HG03159 (cell line): ENCODE measurements at regions not wholly inside any gene's neighbourhood (a gene's known extent, or its start where the extent isn't known, plus 50 kb on each side); places are given as distances from the start of the nearest gene placed in this dataset.

Experiments used
- ATAC-seq: cut with Tn5 transposase; IDR thresholded peaks from one replicate; pipeline ENCODE4 v1.9.1; 2021; ENCODE audit warnings: mild to moderate bottlenecking, moderate library complexity; ENCODE audit not compliant: unreplicated experiment

DNA sequence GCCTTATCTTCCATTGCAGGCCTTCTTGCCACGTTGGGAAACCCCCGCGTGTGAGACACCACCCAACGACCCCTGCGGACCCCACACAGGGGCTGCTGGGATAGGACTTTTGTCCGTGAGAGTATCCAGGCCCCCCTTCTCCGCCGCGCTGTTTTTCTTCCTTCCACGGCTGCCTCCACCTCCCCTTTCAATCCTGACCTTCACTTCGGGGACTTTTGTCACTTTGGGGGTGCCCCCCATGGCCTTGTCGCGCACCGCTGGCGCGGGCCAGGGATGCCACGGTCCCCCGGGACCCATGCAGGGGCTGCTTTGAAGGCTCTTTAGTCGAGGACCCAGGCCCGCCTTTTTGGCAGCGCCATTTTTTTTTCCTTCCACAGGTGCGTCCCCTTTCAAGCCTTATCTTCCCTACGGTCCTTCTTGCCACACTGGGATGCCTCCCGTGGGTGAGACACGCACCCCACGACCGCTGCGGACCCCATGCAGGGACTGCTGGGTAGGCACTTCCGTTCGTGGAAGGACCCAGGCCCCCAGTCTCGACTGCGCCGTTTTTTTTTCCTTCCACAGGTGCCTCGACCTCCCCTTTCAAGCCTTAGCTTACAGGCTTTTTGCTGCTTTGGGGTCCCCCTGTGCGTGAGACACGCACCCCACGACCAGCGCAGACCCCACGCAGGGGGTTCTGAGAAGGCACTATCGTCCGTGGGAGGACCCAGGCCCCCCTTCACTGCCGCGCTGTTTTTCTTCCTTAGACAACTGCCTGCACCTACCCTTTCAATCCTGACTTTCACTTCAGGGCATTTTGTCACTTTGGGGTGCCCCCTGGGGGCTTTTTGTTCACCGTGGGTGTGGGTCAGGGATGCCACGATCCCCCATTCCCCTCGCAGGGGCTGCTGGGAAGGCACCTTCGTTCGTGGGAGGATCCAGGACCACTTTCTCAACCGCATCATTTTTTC, 267.4 kb downstream of the ALG10 start:
- no peak for ATAC-seq

DNA sequence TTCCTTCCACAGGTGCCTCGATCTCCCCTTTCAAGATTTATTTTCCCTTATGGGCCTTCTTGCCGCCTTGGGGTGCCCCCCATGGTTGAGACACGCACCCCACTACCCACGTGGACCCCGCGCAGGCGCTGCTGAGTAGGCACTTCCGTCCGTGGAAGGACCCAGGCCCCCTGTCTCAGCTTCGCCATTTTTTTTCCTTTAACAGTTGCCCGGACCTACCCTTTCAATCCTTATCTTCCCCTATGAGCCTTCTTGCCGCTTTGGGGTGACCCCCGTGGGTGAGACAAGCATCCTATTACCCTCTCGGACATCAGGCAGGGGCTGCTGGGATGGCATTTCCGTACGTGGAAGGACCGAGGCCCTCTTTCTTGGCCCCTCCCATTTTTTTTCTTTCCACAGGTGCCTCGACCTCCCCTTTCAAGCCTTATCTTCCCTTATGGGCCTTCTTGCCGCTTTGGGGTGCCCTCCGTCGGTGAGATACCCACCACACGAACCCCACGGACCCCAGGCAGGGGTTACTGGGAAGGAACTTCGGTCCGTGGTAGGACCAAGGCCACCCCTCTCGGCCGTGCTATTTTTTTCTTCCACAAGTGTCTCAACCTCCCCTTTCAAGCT, 268.2 kb downstream of the ALG10 start:
- ATAC-seq = no peak

DNA sequence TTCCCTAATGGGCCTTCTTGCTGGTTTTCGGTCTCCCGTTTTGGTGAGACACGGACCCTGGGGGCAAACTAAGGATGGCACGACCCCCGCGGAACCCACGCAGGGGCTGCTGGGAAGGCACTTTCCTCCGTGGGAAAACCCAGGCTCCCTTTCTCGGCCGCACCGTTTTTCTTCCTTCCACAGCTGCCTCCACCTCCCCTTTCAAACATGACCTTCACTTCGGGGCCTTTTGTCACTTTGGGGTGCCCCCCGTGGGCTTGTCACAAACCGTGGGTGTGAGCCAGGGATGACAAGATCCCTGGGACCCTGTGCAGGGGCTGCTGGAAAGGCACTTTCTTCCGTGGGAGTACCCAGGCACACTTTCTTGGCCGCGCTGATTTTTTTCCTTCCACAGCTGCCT, 268.7 kb downstream of the ALG10 start:
- no peak for ATAC-seq

DNA sequence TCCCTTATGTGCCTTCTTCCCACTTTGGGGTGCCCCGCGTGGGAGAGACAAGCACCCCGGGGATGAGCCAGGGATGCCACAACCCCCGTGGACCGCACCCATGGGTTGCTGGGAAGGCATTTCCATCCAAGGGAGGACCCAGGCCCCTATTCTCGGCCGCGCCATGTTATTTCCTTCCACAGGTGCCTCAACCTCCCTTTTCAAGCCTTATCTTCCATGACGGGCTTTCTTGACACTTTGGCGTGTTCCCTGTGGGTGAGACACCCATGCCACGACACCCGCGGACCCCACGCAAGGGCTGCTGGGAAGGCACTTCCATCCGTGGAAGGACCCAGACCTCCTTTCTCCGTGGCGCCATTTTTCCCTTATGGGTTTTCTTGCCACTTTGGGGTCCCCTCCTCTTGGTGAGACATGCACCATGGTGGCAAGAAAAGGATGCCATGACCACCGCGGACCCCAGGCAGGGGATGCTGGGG, 269.2 kb downstream of the ALG10 start:
- ATAC-seq = no peak

DNA sequence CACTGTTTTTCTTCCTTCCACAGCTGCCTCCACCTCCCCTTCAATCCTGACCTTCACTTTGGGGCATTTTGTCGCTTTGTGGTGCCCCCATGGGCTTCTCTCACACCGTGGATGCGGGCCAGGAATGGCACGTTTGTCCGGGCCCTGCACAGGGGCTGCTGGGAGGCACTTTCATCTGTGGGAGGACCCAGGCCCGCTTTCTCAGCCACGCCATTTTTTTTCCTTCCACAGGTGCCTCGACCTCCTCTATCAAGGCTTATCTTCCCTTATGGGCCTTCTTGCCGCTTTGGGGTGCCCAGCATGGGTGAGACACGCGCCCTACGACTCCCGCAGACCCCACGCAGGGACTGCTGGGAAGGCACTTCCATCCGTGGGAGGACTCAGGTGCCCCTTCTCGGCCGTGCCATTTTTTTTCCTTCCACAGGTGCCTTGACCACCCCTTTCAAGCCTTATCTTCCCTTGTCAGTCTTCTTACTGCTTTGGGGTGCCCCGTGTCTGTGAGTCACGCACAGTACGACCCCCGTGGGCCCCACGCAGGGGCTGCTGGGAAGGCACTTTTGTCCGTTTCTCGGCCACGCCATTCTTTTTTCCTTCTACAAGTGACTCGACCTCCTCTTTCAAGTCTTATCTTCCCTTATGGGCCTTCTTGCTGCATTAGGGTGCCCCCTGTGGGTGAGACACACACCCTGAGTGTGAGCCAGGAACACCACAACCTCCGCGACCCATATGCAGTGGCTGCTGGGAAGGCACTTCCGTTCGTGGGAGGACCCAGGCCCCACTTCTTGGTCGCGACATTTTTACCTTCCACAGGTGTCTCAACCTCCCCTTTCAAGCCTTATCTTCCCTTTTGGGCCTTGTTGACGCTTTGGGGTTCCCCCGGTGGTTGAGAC, 270.7 kb downstream of the ALG10 start:
- no peak for ATAC-seq

DNA sequence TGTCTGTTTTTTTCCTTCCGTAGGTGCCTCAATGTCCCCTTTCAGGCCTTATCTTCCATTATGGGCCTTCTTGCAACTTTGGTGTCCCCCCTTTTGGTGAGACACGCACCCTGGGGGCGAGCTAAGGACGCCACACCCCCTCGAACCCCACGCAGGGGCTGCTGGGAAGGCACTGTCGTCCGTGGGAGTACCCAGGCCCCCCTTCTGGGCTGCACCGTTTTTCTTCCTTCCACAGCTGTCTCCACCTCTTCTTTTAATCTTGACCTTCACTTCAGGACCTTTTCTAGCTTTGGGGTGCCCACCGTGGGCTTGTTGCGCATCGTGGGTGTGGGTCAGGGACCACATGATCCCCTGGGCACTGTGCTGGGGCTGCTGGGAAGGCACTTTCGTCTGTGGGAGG, 271.8 kb downstream of the ALG10 start:
- ATAC-seq = no peak

DNA sequence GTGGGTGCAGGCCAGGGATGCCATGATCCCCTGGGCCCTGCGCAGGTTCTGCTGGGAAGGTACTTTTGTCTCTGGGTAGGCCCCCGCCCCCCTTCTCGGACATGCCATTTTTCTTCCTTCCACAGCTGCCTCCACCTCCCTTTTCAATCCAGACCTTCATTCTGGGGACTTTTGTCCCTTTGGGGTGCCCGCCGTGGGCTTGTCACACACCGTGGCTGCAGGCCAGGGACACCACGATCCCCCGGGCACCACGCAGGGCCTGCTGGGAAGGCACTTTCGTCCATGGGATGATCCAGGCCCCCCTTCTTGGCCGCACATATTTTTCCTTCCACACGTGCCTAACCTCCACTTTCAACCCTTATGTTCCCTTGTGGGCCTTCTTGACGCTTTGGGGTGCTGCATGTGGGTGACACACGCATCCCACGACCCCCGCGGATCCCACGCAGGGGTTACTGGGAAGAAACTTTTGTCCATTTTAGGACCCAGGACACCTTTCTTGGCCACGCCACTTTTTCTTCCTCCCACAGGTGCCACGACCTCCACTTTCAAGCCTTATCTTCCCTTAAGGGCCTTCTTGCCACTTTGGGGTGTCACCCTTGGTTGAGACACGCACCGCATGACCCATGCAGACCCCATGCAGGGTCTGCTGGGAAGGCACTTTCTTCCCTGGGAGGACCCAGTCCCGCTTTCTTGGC, 272.5 kb downstream of the ALG10 start:
- no peak for ATAC-seq

DNA sequence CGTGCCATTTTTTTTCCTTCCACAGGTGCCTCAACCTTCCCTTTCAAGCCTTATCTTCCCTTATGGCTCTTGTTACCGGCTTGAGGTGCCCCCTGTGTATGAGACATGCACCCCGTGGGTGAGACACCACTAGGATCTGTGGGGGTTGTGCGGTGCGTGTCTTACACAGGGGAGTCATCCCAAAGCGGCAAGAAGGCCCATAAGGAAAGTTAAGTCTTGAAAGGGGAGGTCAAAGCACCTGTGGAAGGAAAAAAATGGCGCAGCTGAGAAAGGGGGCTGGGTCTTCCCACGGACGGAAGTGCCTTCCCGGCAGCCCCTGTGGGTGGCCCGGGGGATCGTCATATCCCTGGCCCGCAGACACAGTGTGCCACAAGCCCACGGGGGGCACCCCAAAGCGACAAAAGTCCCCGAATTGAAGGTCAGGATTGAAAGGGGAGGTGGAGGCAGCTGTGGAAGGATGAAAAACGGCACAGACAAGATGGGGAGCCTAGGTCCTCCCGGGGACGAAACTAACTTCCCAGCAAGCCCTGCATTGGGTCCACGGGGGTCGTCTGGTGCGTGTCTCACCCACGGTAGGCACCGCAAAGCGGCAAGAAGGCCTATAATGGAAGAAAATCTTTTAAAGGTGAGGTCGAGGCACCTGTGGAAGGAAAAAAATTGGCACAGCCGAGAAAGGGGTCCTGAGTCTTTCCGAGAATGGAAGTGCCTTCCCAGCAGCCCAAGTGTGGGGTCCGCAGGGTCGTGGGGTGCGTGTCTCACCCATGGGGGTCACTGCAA, 273.3 kb downstream of the ALG10 start:
- ATAC-seq = no peak

DNA sequence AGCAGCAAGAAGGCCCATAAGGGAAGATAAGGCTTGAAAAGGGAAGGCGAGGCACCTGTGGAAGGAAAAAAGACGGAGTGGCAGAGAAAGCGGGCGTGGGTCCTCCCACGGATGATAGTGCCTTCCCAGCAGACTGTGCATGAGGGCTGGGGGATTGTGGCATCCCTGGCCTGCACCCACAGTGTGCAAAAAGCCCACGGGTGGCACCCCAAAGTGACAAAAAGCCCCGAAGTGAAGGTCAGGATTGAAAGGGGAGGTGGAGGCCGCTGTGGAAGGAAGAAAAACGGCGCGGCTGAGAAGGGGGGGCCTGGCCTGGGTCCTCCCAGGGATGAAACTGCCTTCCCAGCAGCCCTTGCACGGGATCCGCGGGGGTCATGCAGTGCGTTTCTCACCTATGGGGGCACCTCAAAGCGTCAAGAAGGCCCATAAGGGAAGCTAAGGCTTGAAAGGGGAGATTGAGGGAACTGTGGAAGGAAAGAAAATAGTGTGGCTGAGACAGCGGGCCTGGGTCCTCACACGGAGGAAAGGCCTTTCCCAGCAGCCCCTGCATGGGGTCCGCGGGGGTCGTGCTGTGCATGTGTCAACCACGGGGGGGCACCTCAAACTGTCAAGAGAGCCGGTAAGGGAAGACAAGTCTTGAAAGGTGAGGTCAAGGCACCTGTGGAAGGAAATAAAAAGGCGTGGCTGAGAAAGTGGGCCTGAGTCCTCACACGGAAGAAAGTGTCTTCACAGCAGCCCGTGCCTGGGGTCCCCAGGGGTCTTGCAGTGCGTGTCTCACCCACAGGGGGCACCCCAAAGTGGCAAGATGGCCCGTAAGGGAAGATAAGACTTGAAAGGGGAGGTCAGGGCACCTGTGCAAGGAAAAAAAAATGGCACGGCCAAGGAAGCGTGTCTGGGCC, 274.1 kb downstream of the ALG10 start:
- no peak for ATAC-seq

DNA sequence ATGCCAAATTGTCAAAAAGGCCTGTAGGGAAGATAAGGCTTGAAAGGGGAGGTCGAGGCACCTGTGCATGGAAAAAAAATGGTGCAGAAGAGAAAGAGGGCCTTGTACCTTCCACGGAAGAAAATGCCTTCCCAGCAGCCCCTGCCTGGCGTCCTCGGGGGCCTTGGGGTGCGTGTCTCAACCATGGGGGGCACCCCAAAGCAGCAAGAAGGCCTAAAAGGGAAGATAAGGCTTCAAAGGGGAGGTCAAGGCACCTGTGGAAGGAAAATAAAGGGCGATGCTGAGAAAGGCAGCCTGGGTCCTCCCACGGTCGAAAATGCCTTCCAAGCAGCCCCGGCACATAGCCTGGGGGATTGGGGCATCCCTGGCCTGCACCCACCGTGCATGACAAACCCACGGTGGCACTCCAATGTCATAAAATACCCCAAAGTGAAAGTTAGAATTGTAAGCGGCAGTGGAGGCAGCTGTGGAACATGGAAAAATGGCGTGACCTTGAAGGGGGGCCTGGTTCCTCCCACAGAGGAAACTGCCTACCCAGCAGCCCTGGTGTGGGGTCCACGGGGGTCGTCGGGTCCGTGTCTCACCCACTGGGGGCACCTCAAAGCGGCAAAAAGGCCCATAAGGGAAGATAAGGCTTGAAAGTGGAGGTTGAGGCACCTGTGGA, 275.0 kb downstream of the ALG10 start:
- ATAC-seq = no peak

DNA sequence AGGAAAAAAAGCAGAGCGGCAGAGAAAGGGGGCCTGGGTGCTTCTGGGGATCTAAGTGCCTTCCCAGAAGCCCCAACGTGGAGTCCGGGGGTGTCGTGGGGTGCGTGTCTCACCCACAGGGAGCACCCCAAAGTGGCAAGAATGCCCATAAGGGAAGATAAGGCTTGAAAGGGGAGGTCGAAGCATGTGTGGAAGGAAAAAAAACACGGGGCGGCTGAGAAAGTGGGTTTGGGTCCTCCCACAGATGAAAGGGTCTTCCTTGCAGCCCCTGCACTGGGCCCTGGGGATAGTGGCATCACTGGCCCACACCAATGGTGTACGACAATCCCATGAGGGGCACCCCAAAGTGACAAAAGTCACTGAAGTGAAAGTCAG, 275.5 kb downstream of the ALG10 start:
- no peak for ATAC-seq

DNA sequence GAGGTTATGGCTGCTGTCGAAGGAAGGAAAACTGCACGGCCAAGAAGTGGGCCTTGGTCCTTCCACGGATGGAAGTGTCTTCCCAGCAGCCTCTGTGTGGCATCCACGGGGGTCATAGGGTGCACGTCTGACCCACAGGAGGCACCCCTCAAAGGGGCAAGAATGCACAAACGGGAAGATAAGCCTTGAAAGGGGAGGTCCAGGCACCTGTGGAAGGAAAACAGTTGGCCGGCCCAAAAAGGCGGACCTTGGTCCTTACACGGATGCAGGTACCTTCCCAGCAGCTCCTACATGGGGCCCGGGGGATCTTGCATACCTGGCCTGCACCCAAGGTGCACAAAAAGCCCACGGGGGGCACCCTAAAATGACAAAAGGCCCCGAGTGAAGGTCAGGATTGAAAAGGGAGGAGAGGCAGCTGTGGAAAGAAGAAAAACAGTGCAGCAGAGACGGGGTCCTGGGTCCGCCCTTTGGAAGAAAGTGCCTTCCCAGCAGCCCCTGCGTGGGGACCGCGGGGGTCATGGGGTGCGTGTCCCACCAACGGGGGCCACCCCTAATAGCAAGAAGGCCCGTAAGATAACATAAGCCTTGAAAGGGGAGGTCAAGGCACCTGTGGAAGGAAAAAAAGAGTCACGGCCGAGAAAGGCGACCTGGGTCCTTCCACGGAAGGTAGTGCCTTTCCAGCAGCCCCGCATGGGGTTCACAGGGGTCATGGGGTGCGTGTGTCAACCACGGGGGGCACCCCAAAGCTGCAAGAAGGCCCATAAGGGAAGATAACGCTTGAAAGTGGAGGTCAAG, 276.1 kb downstream of the ALG10 start:
- no peak for ATAC-seq

DNA sequence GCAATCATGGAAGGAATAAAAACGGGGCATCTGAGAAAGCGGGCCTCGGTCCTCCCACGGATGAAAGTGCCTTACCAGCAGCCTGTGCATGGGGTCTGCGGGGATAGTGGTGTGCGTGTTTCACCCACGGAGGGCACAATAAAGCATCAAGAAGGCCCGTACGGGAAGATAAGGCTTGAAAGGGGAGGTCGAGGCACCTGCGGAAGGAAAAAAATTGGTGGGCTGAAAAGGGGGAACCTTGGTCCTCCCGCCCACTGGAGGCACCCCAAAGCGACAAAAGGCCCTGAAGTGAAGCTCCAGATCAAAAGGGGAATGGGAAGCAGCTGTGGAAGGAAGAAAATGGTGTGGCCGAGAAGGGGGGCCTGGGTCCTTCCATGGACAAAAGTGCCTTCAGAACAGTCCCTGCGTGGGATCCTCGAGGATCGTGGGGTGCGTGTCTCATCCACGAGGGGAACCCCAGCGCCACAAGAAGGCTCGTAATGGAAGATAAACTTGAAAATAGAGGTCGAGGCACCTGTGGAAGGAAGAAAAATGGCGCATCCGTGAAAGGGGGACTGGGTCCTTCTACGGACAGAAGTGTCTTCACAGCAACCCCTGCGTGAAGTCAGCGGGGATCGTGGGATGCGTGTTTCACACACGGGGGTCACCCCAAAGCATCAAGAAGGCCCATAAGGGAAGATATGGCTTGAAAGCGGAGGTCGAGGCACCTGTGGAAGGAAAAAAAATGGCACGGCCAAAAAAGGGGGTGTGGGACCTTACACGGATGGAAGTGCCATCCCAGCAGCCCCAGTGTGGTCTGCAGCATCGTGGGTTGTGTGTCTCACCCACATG, 276.9 kb downstream of the ALG10 start:
- no peak for ATAC-seq

DNA sequence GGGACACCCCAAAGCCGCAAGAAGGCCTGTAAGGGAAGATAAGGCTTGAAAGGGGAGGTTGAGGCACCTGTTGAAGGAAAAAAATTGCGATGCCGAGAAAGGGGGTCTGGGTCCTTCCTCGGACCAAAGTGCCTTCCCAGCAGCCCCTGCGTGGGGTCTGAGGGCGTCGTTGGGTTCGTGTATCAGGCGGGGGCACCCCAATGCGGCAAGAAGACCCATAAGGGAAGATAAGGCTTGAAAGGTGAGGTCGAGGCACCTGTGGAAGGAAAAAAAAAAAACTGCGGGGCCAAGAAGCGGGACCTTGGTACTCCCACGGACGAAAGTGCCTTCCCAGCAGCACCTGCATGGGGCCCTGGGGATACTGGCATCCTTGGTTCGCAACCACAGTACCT, 277.5 kb downstream of the ALG10 start:
- no peak for ATAC-seq

DNA sequence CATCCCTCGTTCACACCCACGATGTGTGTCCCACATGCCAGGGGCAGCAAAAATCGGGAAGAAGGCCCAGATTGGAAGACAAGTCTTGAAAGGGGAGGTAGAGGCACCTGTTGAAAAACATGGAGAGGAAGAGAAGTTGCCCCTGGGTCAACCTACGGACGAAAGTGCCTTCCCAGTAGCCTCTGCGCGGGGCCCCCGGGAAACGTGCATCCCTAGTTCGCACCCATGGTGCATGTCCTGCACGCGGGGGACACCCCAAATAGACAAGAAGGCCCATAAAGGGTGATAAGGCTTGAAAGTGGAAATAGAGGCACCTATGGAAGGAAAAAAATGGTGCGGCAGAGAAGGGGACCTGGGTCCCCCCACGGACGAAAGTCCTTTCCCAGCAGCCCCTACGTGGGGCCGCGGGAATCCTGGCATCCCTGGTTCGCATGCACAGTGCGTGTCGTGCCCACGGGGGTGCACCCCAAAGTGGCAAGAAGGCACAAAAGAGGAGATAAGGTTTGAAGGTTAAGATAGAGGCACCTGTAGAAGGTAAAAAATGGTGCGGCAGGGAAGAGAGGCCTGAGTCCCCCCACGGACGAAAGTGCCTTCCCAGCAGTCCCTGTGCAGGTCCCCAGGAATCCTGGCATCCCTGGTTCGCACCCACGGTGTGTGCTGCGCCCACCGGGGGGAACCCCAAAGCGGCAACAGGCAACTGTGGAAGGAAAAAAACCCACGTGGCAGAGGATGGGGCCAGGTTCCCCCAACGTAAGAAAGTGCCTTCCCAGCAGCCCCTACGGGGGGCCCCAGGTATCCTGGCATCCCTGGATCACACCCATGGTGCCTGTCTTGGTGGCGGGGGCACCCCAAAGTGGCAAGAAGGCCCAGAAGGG, 278.3 kb downstream of the ALG10 start:
- no peak for ATAC-seq
